GM19467 (cell line): ENCODE measurements at regions not wholly inside any gene's neighbourhood (a gene's known extent, or its start where the extent isn't known, plus 50 kb on each side); places are given as distances from the start of the nearest gene placed in this dataset.

ENCODE experiments used
- ATAC-seq: cut with Tn5 transposase; IDR thresholded peaks from one replicate; pipeline ENCODE4 v1.9.1; 2021; ENCODE audit warnings: mild to moderate bottlenecking, moderate library complexity; ENCODE audit not compliant: unreplicated experiment

DNA sequence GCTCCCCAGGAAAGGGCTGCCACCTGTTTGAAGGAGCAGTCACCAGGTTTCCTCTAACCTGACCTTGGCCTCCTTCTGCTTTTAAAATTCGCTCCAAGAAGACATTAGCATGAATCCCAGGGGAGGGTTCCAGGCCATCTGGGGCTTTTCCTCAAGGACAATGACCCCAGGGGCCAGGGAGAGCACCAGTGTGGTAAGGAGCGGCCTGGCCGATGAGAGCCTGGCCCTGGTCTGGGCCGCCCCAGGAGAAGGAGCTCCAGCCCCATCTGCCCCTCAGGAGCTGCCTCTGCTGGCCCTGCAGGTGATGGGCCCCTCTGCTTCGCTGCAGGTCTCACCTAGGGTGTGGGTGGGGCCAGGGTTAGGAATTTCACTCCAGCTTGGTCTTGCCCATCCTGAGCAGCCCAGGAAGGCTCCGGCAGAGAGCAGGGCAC, 209.2 kb upstream of the TNRC6C start:
- no peak for ATAC-seq

DNA sequence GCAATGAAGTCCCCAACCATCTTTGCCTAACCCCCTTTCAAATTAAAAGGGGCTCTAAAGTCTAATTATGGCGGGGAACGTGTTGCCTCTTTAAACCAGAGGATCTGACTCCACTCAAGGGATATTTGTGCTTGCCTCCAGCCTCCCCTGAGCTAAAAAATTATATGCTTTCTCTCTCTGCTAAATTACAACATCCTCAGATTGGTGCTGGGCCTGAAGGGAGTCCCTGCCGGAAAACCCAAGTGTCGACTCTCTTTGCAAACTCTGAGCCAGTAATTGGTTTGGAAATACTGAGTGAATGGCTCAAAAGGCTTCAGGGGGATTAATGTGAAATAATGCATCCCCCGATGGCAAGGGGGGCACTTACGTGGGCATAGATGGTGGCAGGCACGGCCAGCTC, 208.5 kb upstream of the TNRC6C start:
- no peak for ATAC-seq

- no peak for ATAC-seq
Measured at GRCh38 chr17:77750427-77751043, 208.0 kb upstream of the TNRC6C start.

GRCh38 chr17:77753246-77753645, 205.3 kb upstream of the TNRC6C start:
- ATAC-seq: no peak

- ATAC-seq: no peak
Measured at GRCh38 chr17:77753691-77754245, 204.7 kb upstream of the TNRC6C start.

DNA sequence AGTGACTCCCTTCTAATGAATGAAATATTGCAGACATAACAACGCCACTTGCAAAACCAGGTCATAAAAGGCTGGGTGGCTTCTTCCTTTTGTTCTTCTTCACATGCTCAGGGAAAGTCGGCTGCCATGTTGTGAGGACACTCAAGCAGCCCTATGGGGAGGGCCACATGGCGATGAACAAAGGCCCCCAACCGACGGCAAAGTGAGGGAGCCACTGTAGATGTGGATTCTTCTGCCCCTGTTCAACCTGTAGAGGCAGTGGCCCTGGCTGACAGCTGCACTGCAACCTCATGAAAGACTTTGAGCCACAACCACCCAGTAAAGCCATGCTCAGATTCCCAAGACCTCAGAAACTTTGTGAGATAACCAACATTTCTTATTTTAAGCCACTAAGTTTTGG, 203.5 kb upstream of the TNRC6C start:
- ATAC-seq: no peak

DNA sequence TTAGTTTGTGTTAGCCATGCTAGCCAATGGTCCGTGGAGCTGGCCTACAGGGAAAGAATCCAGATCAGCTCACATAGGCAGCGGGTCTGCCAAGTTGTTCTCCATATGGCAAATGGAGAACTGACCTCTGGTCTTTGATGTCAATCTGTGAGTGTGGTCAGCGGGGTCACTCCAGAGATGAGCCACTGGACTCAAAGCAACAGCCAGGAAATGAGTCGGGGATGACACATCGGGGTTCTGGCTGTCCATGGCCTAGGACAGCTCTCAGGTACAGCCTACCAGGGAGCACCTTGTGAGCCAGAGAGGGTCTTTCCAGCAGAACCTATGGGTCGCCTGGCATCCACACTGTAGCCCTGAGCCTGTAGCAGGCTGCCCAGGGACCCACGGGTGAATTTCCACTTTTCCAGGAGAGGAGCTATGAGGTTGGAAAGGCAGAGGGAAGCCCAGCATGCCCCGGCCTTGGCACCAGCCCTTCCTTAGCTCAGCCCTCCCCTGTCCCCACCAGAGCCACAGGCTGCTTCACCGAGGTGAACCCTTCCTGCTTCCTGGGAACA, 203.0 kb upstream of the TNRC6C start:
- ATAC-seq: no peak

DNA sequence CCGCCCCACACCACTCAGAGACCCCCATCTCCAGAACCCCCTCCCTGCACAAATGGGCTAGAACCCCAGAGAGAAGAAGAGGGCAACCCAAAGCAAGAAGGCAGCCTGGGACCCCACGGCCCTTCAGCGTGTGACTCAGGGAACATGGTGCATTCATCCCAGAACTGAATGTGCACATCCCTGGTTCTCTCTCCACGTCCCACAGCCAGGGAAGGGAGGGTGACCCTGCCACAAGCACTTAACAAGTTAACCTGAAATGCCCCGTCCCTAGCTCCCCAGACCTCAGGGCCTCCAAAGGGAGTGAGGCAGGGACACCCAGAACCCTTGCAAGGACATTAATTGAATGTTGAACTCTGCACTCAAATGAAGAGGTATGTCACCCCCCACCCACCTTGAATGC, 202.5 kb upstream of the TNRC6C start:
- ATAC-seq: no peak

- no peak for ATAC-seq
Measured at GRCh38 chr17:77756846-77757560, 201.5 kb upstream of the TNRC6C start.

- no peak for ATAC-seq
Measured at GRCh38 chr17:77757561-77757898, 201.0 kb upstream of the TNRC6C start.

DNA sequence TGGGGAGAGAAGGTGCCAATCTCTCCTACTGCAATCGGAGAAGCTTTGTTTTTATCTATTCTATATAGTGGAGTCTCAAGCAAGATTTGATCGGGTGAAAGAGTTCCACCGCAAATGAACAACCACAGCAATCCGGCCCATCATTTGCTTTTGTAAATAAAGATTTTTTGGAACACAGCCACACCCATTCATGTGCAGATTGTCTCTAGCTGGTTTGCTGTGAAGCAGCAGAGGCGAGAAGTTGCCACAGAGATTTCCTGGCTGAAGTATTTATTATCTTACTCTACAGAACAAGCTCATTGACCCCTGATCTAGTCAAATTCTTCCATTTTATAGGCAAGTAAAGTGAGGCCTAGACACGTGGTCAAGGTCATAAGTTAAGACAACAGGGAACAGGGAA, 195.5 kb upstream of the TNRC6C start:
- ATAC-seq: no peak

DNA sequence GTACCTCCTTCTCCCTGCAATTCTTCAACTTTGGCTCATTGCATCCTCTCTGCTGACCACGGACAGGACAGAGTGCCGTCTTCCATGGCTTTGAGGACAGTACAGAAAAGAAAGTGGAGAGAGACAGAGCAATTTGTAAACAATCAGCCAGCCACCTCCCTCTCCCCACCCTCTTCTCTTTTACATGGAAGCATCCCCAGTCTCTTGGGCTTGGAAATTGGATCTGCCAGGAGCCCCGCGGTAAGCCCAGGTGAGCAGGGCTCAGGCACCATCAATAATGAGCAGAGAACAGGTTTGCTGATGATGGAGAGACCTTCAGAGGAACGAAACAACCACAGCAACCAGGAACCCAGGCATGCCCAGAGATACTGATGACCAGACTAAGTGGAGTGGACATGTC, 194.9 kb upstream of the TNRC6C start:
- no peak for ATAC-seq

DNA sequence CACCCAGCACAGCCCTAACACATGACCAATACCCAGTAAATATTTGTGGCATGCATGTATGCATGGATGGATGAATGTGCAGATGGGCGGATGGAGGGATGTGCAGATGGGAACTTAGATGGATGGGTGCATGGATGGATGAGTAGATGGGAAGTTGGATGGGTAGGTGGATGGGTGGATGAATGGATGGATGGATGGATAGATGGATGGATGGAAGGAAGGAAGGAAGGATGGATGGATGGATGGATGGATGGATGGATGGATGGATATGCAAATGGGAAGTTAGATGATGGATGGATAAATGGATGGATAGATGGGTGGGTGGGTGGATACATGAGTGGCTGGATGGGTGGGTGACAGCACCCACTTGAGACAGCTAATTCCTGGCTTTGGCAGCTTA, 193.2 kb upstream of the TNRC6C start:
- no peak for ATAC-seq

- ATAC-seq: no peak
Measured at GRCh38 chr17:77767148-77767547, 191.4 kb upstream of the TNRC6C start.

- no peak for ATAC-seq
Measured at GRCh38 chr17:77768248-77768852, 190.2 kb upstream of the TNRC6C start.

- no peak for ATAC-seq
Measured at GRCh38 chr17:77769215-77769614, 189.3 kb upstream of the TNRC6C start.

- no peak for ATAC-seq
Measured at GRCh38 chr17:77769762-77770161, 188.7 kb upstream of the TNRC6C start.

DNA sequence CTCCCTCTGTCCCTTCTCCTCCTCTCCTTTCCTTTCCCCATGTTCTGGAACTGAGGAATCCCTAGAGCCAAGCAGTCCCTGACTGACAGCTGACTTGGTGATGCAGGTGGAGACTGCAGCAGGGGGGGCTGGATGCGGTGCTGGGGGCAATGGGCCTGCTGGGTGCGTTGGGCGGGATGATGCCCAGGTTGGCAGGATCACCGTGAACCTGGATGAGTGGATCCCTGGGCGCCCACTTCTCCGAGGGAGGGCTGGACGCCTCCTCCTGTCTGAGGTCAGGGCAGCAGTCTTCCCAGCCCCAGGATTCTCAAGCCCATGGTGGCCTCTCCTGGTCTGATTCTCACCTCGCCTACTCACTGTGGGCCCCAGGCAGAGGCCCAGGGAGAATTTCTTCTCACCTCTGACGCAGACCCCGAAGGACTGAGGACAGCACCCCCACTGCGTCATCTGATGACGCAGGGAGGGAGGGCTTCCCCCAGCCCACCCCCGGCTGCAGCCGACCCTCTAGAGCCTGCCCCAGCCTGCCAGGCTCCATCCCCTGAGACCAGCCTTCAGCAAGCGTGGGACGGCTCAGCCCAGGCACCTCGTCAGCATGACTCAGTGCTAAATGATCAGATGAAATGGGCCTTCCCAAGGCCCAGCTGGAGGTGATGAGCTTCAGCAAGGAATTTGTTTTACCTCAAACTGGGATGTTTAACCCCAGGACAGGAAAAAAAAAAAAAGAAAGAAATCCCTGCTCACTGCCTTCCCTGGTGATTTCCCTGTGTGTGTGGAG, 188.0 kb upstream of the TNRC6C start:
- ATAC-seq: no peak

DNA sequence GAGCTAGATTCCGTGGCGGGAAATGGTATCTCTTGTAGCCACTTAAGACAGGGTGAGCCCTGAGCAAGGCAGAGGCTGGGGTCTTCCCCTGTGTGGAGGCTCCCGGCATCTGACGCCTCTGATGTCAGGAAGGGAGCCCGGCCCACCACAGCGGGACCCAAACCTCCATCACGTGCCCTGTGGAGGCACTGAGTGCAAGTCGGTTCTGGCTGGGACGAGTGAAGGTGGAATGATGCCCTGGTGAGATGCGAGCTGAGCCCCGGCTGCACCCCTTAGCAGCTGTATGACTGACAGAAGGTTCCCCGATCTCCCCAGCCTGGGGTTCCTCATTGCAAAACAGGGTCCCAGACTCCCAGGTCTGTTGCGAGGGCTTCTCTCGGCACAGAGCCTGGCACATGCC, 187.4 kb upstream of the TNRC6C start:
- ATAC-seq: no peak

DNA sequence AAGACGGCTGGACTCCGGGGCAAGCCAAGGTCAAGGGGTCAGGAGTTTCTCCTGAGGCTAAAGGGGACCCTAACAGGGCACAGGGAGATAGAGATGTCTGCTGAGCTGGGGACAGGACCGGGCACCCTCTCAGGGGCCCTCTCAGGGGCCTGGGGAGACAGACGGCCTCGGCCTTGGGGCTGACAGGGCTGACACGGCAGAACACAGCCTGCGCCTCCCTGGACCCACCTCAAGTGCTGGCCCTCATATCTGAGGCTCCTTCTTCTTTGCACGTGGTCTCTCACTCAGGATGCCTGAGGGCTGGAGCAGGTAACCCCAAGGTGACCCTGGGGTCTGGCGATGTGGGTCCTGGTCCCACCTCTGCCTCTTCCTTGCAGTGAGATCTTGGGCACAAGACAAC, 186.9 kb upstream of the TNRC6C start:
- no peak for ATAC-seq

DNA sequence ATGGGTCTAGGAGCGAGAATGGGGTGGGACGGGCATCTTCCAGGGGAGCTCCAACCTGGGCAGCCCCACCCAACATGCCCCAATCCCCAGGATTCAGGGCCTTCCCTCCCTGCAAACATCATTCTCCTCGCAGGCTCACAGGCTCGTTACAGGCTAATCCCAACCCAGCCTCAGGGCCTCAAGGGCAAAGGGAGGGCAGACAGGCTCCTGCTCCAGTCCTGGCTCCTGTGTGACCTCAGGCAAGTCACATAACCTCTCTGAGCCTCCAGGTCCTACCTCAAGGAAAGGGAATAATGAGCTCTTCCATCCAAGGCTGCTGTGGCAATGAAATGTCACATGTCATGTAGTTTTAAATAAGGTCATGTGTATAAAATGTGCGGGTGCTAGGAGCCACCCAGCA, 186.5 kb upstream of the TNRC6C start:
- ATAC-seq: no peak
